ENCODE measurements at regions not wholly inside any gene's neighbourhood (a gene's known extent, or its start where the extent isn't known, plus 50 kb on each side); places are given as distances from the start of the nearest gene placed in this dataset.

DNA sequence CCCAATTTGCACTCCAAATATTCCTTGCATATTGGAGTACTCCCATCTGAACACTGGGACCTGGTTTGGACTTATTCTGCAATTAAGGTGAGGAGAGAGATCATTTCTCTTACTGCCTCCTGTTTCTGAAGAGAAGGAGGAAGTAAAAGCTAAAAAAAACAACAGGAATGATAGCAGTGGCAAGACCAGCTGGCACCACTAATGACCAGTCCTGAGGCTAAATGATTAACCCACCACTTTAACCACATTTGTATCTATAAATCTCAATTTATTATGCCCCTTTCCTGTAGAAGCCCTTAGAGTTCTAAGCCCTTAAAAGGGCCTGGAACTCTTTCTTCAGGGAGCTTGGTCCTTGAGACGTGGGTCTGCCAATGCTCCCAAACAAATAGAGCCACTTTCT is 625.0 kb upstream of the TSPY4 start:
- no peaks in the 10 kb centered on the region for H3K9me3 ChIP-seq (ENCODE audit: control insufficient read depth, insufficient read depth, low read depth, low read length)
- no peaks in the 10 kb centered on the region for H3K79me2 ChIP-seq (ENCODE audit: control insufficient read depth, insufficient read depth, low read length)
- DNase-seq (ENCODE audit: low read depth in 2 of 2) = no peak
- no peaks in the 10 kb centered on the region for H3K27me3 ChIP-seq (ENCODE audit: control insufficient read depth, insufficient read depth, low read length)
- no peak overlapping the region for H3K4me3 ChIP-seq (replicated peaks in 1 of 4; ENCODE audit: control extremely low read depth in 1 of 4, insufficient read depth in 1 of 4, low read depth in 3 of 4, low read length in 4 of 4)
- no peaks in the 10 kb centered on the region for H3K4me1 ChIP-seq (ENCODE audit: control insufficient read depth, extremely low read depth, insufficient read depth, low read length)
- no peak overlapping the region for H3K4me2 ChIP-seq (ENCODE audit: extremely low read depth, insufficient read depth, low read length)
- no peaks in the 10 kb centered on the region for H3K36me3 ChIP-seq (ENCODE audit: control insufficient read depth, insufficient read depth, low read length)
- no peak overlapping the region for H2AFZ ChIP-seq (ENCODE audit: low read length)
- H4K20me1 ChIP-seq (ENCODE audit: control insufficient read depth, extremely low read depth, insufficient read depth, low read length) = no peaks in the 10 kb centered on the region
- no peak overlapping the region for H3K27ac ChIP-seq (ENCODE audit: insufficient read depth, low read length)
- TF ChIP-seq CTCF (conservative IDR thresholded peaks at IDR 0.05 in 1 of 2, IDR thresholded peaks at IDR 0.05 in 1 of 2; ENCODE audit: low read depth in 1 of 2, low read length in 2 of 2) (no peak), EZH2 (IDR thresholded peaks at IDR 0.05; ENCODE audit: low read length, missing control alignments) (no peak)
- H3K9ac ChIP-seq (ENCODE audit: insufficient read depth, low read length) = no peak overlapping the region

GRCh38 chrY:8715226-8715625 is 622.0 kb upstream of the TSPY4 start:
- Histone ChIP-seq H3K27ac (ENCODE audit: insufficient read depth, low read length) (no peak overlapping the region), H2AFZ (ENCODE audit: low read length) (no peak overlapping the region), H3K4me3 (replicated peaks in 1 of 4; ENCODE audit: control extremely low read depth in 1 of 4, insufficient read depth in 1 of 4, low read depth in 3 of 4, low read length in 4 of 4) (no peak overlapping the region), H3K4me2 (ENCODE audit: extremely low read depth, insufficient read depth, low read length) (no peak overlapping the region), H4K20me1 (ENCODE audit: control insufficient read depth, extremely low read depth, insufficient read depth, low read length) (no peaks in the 10 kb centered on the region), H3K4me1 (ENCODE audit: control insufficient read depth, extremely low read depth, insufficient read depth, low read length) (no peaks in the 10 kb centered on the region), H3K9me3 (ENCODE audit: control insufficient read depth, insufficient read depth, low read depth, low read length) (no peaks in the 10 kb centered on the region), H3K79me2 (ENCODE audit: control insufficient read depth, insufficient read depth, low read length) (no peaks in the 10 kb centered on the region), H3K9ac (ENCODE audit: insufficient read depth, low read length) (no peak overlapping the region), H3K27me3 (ENCODE audit: control insufficient read depth, insufficient read depth, low read length) (no peaks in the 10 kb centered on the region), H3K36me3 (ENCODE audit: control insufficient read depth, insufficient read depth, low read length) (no peaks in the 10 kb centered on the region)
- DNase-seq (ENCODE audit: low read depth in 2 of 2) = no peak
- no peak for TF ChIP-seq CTCF (conservative IDR thresholded peaks at IDR 0.05 in 1 of 2, IDR thresholded peaks at IDR 0.05 in 1 of 2; ENCODE audit: low read depth in 1 of 2, low read length in 2 of 2)
- TF ChIP-seq EZH2 (IDR thresholded peaks at IDR 0.05; ENCODE audit: low read length, missing control alignments) = no peak

DNA sequence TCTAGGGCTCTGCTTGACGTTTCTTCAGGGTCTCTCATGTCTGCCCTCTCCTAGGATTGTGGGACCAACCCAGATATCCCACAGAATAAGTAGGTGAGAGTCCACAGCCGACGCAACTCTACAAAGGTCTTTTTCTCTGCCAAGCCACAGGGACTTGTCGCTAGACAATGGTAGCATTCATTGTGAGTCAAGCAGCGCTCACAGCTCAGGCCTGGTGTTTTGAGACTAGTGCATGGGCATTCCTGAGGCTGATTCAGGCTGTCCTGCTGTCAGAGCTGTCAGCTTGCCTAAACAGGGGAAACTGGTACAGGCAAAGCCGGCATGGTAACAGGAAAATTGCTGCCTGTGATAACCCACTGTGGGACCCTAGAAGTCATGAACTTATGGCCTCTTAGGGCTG is 610.6 kb upstream of the TSPY4 start:
- no peak for TF ChIP-seq EZH2 (IDR thresholded peaks at IDR 0.05; ENCODE audit: low read length, missing control alignments)
- no peak for TF ChIP-seq CTCF (conservative IDR thresholded peaks at IDR 0.05 in 1 of 2, IDR thresholded peaks at IDR 0.05 in 1 of 2; ENCODE audit: low read depth in 1 of 2, low read length in 2 of 2)
- no peaks in the 10 kb centered on the region for H3K79me2 ChIP-seq (ENCODE audit: control insufficient read depth, insufficient read depth, low read length)
- no peaks in the 10 kb centered on the region for H3K4me1 ChIP-seq (ENCODE audit: control insufficient read depth, extremely low read depth, insufficient read depth, low read length)
- no peak overlapping the region for H3K27ac ChIP-seq (ENCODE audit: insufficient read depth, low read length)
- H3K4me2 ChIP-seq (ENCODE audit: extremely low read depth, insufficient read depth, low read length) = no peak overlapping the region
- no peak overlapping the region for H3K4me3 ChIP-seq (replicated peaks in 1 of 4; ENCODE audit: control extremely low read depth in 1 of 4, insufficient read depth in 1 of 4, low read depth in 3 of 4, low read length in 4 of 4)
- no peaks in the 10 kb centered on the region for H3K9me3 ChIP-seq (ENCODE audit: control insufficient read depth, insufficient read depth, low read depth, low read length)
- no peak overlapping the region for H2AFZ ChIP-seq (ENCODE audit: low read length)
- H3K27me3 ChIP-seq (ENCODE audit: control insufficient read depth, insufficient read depth, low read length) = no peaks in the 10 kb centered on the region
- H4K20me1 ChIP-seq (ENCODE audit: control insufficient read depth, extremely low read depth, insufficient read depth, low read length) = no peaks in the 10 kb centered on the region
- no peaks in the 10 kb centered on the region for H3K36me3 ChIP-seq (ENCODE audit: control insufficient read depth, insufficient read depth, low read length)
- H3K9ac ChIP-seq (ENCODE audit: insufficient read depth, low read length) = no peak overlapping the region
- DNase-seq (ENCODE audit: low read depth in 2 of 2) = no peak
